GM19043 (cell line): ENCODE measurements at regions not wholly inside any gene's neighbourhood (a gene's known extent, or its start where the extent isn't known, plus 50 kb on each side); places are given as distances from the start of the nearest gene placed in this dataset.

Source experiments
- ATAC-seq: cut with Tn5 transposase; IDR thresholded peaks from one replicate; pipeline ENCODE4 v1.9.1; 2021; ENCODE audit warnings: low read depth; ENCODE audit not compliant: unreplicated experiment

DNA sequence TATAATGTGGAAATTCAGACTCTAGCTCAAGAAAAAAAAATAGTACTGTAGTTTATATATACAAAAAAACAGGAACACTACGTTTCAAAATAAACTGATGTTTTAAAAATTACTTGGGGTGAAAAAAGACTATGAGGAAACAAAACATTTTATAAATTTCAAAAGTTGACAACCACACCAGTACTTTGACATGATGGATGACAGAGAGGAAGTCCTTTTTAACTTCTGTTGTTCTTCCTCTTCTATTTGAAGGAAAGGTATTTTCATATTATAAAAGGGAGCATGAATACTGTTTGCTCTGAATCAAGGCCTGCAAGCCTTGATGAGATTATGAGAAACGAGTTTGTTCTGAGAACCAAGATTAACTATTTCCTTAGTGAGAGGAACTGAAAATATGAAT, 456.9 kb downstream of the TAF11L14 start:
- no peak for ATAC-seq

DNA sequence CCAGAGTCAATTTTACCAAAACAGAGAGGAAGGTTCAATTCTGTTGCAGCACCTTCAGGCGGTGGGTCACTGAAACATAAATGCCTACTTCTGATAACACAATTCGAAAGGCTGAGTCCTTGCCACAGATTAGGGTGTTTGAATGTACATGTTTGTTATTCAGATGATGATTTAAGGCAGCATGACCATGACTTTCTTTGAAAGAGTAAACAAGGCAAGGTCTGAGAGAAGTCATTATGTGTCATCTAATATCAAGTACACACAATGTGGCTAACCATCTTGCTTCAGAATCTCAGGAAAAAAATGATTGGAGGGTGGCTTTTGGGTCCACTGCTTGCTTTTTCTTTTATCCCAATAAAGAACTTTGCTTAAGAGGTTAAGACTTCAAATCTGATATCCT, 457.5 kb downstream of the TAF11L14 start:
- ATAC-seq, result no peak

DNA sequence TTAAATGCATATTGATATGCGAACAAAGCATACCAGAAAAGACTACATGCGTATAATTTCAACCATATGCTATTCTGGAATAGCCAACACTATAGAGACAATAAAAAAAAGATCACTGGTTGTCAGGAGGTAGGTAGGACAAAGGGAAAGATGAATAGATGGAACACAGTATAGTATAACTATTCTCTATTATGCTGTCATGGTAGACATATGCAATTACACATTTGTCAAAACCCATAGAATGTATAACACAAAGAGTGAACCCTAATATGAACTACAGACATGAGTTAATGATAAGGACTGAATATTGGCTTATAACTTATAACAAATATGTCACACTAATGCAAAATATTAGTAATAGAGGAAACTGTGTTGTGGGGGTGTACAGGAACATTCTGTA, 460.8 kb downstream of the TAF11L14 start:
- ATAC-seq, result no peak

DNA sequence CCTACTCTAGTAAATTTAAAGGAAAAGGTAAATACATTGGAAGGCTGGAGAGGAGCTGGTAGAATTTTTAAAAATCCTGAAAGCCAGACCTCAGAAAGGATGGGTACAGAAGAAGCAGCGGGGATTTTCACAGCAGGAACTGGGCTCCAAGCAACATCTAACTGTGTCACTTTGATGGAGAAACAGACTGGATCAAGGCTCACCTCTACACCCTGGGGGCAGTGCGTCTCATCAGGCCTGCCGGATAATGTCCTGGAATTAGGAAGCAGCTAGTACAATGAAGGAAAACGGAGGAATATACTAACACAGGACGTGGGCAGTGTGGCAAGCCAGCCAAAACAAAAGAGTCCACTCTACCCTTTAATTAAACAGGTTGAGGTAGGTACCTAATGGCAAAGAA, 463.6 kb downstream of the TAF11L14 start:
- ATAC-seq, result no peak

DNA sequence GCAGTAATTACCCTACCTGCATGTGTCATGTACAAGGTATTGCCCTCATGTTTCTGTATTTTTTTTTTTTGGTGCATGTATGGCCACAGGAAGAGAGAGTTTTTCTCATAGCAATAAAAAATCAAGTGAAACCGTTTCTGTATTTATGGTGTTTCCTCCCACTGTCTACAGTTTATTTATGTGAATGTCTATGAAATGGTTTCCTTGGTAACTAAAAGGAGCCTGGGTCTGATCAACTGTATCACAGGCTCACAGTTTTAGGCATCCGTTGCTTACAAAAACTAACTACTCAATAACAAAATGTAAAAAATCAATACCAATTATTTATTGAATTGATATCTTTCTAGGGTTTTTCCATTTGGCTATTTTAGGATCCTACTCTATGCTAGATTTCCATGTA, 464.4 kb downstream of the TAF11L14 start:
- ATAC-seq, result no peak

DNA sequence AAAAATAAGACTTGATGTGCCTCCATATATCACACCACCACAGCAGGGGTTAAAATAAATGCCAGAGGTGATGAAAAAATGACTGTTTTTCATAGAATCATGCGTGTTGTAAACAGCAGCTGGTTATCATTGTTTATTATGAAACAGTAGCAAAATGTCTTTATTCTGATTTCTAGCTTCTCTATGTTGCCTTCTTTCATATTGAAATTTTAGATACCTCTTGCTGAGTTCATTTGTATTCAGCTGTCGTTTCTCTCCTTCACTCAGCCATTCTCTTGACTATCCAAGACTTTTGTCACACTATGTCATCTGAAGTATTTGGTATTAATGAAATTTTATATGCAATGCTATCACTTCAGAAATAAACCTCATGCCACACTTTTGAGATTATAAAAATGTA, 465.0 kb downstream of the TAF11L14 start:
- ATAC-seq, result no peak

DNA sequence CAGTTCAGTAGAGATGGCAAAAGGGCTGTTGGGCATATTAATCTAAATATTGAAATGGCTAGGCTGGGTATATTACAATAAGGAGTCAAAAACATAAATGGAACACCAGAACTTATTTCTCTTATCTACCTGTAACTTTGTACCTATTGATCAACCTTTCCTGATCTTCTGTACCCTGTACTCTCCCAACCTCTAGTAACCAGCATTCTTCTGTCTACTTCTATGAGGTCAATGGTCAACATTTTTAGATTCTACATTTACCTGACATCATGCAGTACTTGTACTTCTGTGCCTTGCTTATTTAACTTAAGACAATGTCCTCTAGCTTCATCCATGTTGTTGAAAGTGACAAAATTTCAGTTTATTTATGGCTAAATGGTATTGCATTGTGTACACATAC, 467.3 kb downstream of the TAF11L14 start:
- ATAC-seq, result no peak

DNA sequence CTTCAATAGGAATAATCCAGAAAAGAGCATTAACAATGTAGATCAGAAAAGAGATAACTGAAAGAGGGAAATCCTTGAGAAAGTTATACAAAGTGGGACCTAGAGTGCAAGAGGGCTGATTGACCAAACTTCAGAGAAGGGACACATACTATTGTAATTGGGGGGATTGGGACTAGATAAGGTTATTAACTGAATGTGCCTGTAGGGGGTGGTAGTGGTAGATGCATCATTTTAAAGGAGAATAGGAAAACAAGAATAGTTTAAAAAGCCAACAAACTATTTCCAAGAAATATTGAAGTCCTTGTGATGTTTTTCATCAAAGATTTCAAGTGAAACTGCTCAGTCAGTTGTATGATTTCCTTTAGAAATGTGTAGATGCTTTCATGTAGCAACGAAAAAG, 468.5 kb downstream of the TAF11L14 start:
- ATAC-seq, result no peak

DNA sequence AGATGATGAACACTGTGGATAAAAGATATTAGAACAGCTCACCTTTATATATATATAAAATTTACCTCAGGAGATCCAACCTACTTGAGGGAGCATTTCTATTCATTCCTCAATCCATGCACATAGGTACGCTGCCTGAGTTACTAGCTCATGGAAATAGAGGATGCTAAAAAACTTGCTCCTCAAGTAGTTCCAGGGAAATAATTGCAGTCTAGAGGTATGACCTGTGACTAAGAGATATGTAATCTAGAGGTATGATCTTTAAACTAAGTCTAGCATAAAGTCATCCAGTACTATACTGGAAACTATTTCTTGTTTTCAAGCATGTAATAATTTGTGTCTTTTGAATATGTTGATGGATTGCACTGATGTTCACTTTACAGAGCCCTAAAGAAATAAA, 471.2 kb downstream of the TAF11L14 start:
- ATAC-seq, result no peak

DNA sequence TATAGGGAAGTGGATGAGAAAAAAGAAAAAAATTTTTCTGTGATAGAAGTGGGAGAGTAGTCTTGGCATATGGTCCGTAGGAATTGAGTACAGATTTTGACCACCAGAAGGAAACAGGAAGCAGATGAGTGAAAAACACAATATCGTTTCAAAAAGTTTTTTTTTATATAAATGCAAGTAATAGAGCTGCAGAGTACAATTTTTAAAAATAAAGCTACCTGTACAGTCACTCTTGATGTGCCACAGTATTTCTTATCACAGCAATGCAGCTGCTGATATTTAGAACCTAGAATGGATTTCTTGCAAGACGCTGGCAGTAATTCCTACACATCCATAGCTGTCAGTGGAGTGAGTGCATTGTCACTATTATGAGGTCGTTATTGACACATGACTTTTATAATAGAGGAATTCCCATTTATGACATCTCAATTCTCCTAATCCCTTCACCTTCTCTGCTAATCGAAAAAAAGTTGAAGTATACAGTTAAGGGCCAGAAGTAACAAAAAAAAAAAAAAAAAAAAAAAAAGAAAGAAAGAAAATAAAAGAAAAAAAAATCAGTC, 477.7 kb downstream of the TAF11L14 start:
- ATAC-seq, result no peak

DNA sequence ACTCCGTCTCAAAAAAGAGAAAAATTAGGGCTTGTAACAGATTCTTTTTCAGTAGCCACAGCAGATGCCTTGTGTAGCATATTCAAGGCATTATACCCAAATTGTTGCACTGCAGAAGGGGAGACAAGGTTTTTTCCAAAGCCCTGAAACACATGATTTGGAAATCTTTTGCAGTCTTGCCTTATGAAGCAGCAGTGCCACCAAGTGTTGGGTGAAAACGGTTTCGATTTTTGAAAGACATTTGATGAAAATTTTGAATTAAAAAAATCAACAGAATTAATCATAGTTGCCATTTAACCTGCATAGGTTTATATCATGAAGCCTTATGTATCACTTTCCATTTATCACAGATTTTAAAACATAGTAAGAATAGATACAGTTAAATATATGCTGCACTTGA, 479.5 kb downstream of the TAF11L14 start:
- ATAC-seq, result no peak

DNA sequence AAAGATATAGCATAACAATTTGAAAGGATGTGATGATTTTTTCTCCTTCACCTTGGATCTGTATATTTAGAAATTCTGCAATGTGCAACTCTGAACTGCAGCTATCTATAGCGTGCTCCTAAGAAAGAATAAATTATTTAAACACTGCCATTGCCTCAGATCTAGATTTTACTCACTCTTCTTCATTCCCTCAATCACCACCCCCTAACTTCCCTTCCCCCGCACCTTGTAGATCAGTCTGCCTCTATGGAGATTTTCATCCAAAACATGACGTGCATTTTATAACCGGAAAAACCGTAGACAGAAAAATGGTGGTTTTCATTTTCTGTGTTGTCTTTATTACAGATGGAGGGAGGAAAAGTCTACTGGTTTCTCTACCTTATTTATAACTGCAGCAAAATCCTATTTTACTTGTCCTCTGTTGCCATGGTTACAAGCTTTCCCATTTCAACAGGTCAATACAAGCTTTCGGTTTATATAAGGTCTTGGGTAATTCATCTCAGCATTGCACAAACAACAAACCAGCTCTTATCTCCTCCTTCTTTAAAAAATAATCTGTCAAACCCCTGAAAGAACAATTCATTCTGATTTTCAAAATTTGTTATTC, 480.0 kb downstream of the TAF11L14 start:
- no peak for ATAC-seq

DNA sequence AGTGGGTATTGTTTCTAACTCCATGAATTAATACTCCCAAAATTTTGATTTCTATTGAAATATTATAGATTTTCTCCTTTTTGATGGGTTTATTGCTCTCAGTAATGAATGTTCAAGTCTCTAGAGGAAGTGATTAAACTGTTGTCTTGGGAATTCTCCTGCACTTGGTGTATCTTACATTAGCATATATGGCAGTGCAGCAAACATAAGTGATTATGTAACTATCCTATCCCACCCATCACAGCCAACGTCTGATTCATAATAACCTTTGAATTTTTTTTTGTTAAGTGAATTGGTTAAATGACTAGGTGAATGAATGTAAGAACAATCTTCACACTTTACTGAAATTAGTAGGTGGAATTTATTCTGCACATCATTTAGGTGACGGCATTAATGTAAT, 483.7 kb downstream of the TAF11L14 start:
- no peak for ATAC-seq

DNA sequence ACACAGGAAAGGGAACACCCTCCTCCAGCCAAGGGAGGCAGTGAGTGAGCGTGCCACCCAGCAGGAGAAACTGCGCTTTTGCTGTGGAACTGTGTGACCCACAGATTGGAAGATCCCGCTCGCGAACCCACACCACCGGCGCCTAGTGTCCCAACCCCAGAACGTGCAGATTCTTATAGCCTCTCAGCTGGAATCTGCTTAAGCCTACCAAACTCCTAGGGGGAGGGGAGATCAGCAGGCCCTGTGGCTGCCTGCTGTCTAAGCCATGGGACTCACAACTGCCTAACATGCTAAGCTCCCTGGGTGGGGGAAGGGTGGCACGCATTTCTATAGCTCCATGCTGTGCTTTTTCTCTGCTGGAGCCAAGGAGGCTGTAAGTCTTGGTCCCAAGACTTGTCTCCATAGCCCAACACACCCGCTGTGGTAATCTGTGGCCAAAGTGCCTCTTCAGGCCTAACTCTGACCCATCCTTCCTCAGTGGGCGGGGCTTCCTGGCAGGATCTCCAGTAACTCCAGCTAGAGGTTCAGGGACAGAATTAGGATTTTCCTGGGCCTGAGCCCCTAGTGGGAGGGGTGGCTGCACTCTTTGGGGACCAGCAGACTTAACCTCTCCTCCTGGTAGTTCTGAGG, 485.0 kb downstream of the TAF11L14 start:
- ATAC-seq, result no peak

DNA sequence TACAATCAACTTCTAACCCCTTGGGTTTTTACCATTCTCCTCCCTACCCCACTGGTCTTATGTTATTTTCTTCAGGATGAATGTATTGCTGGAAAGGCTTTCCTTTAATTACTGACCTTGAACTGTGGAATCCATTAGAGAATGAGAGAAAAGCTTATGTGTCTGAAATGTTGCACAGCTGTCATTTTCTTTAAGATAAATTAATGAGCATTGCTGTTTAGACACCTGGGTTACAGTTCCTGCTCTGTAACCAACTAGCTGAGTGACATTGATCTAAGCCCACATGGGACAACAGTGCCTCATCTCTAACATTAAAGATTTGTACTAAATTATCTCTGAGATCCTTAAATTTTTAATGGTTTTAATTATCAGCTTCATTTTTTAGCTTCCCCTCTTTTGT, 507.0 kb downstream of the TAF11L14 start:
- ATAC-seq, result no peak

DNA sequence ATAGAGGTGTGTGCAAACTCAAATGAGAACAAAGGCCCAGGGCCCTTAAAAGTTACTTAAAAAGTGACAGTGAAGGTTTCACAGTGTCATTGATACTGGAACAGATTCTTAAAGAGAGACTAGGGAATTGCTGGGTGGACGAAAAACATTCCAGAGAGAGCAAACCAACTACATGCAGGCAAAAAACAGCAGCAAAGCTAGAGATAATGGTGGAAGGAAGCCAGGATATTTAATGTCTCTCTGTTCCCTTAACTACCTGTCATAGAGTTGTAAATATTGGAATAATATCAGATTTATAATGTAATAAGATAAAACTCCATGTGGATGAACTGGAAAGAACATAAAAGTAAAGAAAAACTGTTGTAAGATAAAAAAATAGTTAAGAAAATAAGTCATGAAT, 508.6 kb downstream of the TAF11L14 start:
- no peak for ATAC-seq

DNA sequence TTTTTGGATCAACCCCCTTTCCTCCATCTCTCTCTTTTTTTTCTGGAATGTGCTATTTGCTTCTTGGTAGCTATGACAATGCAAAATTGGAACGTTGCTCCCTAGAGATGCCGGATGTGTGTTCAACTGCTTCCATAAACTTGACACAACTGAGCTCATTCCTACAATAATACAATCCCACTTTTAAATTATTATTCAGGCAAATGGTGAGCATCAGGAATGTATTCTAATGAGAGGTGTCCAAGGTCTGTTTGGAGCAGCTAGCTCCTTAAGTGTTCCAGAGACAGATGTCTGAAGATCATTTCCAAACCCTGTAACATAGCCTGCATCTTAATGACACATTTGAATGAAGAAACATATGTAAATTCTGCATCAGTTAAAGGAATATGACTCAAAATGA, 518.4 kb downstream of the TAF11L14 start:
- no peak for ATAC-seq

DNA sequence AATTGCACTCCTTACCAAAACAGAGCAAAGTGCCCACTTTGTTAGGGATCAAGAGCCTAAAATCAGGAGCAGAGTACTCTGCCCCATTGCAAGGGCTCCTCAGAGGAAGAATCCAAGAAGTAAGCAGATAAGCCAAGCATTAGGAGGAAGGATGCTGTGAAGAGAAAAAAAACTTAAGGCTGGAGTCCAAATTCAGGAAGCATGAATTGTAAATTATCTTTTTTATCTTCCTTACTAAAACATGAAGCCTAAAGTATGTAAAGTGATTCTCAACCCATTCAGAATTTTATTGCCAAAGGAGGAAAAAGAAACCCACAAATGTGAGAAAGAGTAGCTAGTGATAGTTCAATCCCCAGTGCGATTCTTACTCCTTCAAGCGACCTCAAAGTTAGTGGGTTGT, 523.9 kb downstream of the TAF11L14 start:
- ATAC-seq, result no peak

DNA sequence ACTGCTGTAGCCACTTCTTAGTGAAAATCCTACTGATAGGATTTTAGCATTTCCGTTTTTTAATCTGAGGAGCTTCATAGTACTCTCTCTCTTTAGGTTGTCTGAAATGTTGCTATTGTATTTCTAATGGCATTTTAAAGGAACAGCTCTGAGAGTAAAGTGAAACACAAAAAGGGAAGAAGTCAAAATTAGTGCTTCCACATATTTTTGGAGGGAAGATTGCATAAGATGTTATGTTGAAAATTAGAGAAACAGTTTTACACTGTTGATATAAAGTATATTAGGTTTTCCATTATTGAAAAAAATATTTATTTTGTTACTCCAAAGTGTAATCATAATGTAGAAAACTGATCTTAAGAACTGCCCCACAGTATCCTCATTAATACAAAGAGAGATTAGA, 525.1 kb downstream of the TAF11L14 start:
- no peak for ATAC-seq

DNA sequence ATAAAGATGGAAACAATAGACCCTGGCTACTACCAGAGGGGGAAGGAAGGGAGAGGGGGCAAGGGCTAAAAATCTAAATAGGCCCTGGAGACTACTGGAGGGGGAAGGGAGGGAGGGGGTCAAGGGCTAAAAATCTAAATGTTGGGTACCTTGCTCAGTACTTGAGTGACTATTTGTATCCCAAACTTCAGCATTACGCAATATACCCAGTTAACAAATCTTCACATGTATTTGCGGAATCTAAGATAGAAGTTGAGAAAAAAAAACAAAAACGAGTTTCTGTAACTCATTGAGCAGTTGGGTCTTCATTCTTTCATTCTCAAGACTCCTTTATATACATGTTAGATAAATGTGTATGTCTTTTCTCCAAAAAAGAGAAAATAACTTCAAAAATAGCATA, 537.4 kb downstream of the TAF11L14 start:
- no peak for ATAC-seq

DNA sequence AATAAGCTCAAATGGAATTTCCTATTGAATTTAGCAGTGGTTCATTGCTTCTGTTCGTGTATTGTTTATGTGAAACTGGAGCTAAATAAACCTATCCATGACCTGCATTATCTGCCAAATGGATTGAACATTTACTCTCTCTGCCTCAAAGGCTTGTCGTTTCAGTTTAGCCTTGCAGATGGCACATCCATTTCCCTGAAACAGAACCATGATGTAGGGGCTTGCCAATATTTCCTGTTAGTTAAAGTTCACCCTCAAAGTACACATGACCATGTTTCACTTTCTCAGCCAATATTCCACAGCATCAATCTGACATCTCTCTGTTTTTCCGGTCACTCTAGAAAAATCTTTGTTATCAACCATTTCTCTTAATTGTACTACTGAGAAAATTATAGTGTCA, 545.3 kb downstream of the TAF11L14 start:
- ATAC-seq, result no peak

DNA sequence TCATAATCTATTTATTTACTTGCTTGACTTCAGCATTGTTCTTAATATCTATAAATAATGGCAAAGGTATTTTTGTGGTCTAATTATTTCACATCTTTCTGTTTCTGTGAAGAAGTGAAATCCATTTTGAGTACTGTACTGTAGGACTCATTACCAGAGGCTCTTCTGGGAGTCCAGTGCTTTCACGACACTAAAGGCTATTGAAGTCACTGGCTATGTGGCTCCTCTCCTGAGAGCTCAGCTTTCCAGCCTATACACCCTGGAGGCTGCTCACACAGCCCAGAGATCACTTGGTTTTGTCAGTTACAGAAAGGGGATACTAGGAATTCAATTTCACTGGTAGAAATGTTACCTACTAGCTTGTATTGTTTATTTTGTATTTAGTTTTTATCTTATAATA, 547.3 kb downstream of the TAF11L14 start:
- no peak for ATAC-seq

DNA sequence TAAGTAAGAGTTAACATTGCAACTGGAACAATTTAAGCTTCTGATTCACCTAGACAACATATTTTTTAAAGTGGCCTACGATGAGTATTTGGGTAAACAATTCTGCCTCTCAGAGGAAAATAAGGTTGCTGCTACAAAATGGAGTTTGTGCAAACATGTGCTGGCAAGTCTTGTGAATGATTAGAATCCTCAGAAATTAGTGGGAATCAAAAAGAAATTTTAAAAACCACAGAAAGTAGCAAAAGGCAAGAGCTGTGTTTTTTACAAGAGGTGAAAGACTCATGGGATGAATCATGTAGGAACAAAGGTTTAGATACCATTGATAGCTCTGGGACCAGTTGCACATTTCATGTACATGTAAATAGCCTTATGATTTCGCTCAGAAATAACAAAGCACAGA, 561.6 kb downstream of the TAF11L14 start:
- no peak for ATAC-seq
